ENCODE measurements at regions not wholly inside any gene's neighbourhood (a gene's known extent, or its start where the extent isn't known, plus 50 kb on each side); places are given as distances from the start of the nearest gene placed in this dataset.
"Not testable (repeated sequence)": the region's sequence is repeated elsewhere in the genome, so short reads cannot be mapped to it uniquely, and the experiment has no call there.

DNA sequence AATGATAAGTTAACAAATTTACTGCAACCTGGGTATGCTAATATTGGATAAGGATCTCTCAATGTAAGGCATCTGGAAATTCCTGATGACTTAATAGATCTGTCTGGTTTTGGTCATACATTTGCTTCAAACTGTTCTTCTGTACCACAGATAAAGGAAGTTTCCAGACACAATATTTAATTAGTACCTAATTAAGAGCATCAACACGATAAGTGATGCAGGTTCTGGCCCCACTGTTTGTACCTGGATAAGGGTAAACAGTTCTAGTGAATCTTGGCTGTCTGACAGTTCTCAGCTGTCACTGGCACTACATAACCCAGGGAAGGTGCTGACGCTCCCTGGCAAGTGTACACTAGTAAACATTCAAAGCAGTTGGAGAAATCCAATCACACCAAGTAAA is 165.6 kb downstream of the MZT1 start:
- intact Hi-C loops (cut with DNase I), result no loop called here
- no peaks in the 10 kb centered on the region for H3K4me1 ChIP-seq
- no peaks in the 10 kb centered on the region for H3K27me3 ChIP-seq (ENCODE audit: insufficient read depth in 3 of 3, low read length in 2 of 3)
- H3K4me3 ChIP-seq, result no peak overlapping the region
- no peaks in the 10 kb centered on the region for H3K36me3 ChIP-seq (ENCODE audit: insufficient read depth in 1 of 2, low read depth in 1 of 2)
- DNase-seq (no peak), ATAC-seq (no peak)
- TF ChIP-seq, protein P1, sequence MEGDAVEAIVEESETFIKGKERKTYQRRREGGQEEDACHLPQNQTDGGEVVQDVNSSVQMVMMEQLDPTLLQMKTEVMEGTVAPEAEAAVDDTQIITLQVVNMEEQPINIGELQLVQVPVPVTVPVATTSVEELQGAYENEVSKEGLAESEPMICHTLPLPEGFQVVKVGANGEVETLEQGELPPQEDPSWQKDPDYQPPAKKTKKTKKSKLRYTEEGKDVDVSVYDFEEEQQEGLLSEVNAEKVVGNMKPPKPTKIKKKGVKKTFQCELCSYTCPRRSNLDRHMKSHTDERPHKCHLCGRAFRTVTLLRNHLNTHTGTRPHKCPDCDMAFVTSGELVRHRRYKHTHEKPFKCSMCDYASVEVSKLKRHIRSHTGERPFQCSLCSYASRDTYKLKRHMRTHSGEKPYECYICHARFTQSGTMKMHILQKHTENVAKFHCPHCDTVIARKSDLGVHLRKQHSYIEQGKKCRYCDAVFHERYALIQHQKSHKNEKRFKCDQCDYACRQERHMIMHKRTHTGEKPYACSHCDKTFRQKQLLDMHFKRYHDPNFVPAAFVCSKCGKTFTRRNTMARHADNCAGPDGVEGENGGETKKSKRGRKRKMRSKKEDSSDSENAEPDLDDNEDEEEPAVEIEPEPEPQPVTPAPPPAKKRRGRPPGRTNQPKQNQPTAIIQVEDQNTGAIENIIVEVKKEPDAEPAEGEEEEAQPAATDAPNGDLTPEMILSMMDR (IDR thresholded peaks at IDR 0.05), result no peak
- no peaks in the 10 kb centered on the region for H3K9me3 ChIP-seq
- 58 to 76% (median 63%) methylated on average over 2 of the region's 2 CpGs for WGBS, 3 donors
- no peak overlapping the region for H3K27ac ChIP-seq

GRCh38 chr13:72559716-72560115 is 167.7 kb downstream of the MZT1 start:
- intact Hi-C loops (cut with DNase I), result no loop called here
- Histone ChIP-seq H3K9me3 (no peaks in the 10 kb centered on the region), H3K4me1 (no peaks in the 10 kb centered on the region), H3K36me3 (ENCODE audit: insufficient read depth in 1 of 2, low read depth in 1 of 2) (no peaks in the 10 kb centered on the region), H3K27me3 (ENCODE audit: insufficient read depth in 3 of 3, low read length in 2 of 3) (no peaks in the 10 kb centered on the region), H3K4me3 (no peak overlapping the region), H3K27ac (no peak overlapping the region)
- ATAC-seq (no peak), DNase-seq (no peak)
- WGBS, 3 donors, result 91 to 94% (median 92%) methylated on average over 2 of the region's 2 CpGs
- TF ChIP-seq, protein P1 (IDR thresholded peaks at IDR 0.05), result no peak

GRCh38 chr13:72556945-72557344 is 170.5 kb downstream of the MZT1 start:
- intact Hi-C loops (cut with DNase I), result no loop called here
- no peak overlapping the region for H3K27ac ChIP-seq
- ATAC-seq, result no peak
- DNase-seq, result no peak
- H3K4me1 ChIP-seq, result no peaks in the 10 kb centered on the region
- no peaks in the 10 kb centered on the region for H3K36me3 ChIP-seq (ENCODE audit: insufficient read depth in 1 of 2, low read depth in 1 of 2)
- H3K27me3 ChIP-seq (ENCODE audit: insufficient read depth in 3 of 3, low read length in 2 of 3), result no peaks in the 10 kb centered on the region
- WGBS, 3 donors, result 57 to 62% (median 58%) methylated on average over 1 of the region's 1 CpG
- H3K4me3 ChIP-seq, result no peak overlapping the region
- TF ChIP-seq, protein P1 (IDR thresholded peaks at IDR 0.05), result no peak
- H3K9me3 ChIP-seq, result no peaks in the 10 kb centered on the region

DNA sequence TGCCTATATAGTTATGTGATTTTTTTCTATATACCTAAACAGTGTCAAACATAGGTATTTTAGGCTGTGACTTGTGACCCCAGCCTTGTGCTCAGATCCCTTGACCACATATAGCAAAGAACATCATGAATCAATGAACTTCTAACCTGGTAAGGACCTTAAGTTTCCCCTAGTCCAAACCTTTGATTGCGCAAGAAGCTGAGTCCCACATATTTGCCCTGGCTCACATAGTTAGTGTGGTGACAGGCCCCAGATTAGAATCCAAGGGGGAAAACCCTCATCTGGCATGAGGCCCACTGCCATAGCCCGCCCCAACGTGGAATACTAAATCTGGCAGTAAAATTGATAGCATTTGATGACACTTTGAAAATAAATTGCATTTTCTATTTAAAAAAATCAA is 171.8 kb downstream of the MZT1 start:
- no peaks in the 10 kb centered on the region for H3K36me3 ChIP-seq (ENCODE audit: insufficient read depth in 1 of 2, low read depth in 1 of 2)
- H3K4me1 ChIP-seq, result no peaks in the 10 kb centered on the region
- DNase-seq (no peak), ATAC-seq (no peak)
- intact Hi-C loops (cut with DNase I), result no loop called here
- H3K9me3 ChIP-seq, result no peaks in the 10 kb centered on the region
- H3K27ac ChIP-seq, result no peak overlapping the region
- H3K4me3 ChIP-seq, result no peak overlapping the region
- TF ChIP-seq, protein P1 (IDR thresholded peaks at IDR 0.05), result no peak
- WGBS, 3 donors, result 45 to 84% (median 80%) methylated on average over 3 of the region's 3 CpGs
- H3K27me3 ChIP-seq (ENCODE audit: insufficient read depth in 3 of 3, low read length in 2 of 3), result no peaks in the 10 kb centered on the region

GRCh38 chr13:72552731-72553130 is 174.7 kb downstream of the MZT1 start:
- H3K9me3 ChIP-seq, result no peaks in the 10 kb centered on the region
- WGBS, 3 donors, result 56 to 68% (median 62%) methylated on average over 3 of the region's 3 CpGs
- TF ChIP-seq, protein P1 (IDR thresholded peaks at IDR 0.05), result no peak
- H3K36me3 ChIP-seq (ENCODE audit: insufficient read depth in 1 of 2, low read depth in 1 of 2), result no peaks in the 10 kb centered on the region
- intact Hi-C loops (cut with DNase I), result no loop called here
- no peak overlapping the region for H3K4me3 ChIP-seq
- no peaks in the 10 kb centered on the region for H3K4me1 ChIP-seq
- ATAC-seq (no peak), DNase-seq (no peak)
- no peak overlapping the region for H3K27ac ChIP-seq
- H3K27me3 ChIP-seq (ENCODE audit: insufficient read depth in 3 of 3, low read length in 2 of 3), result no peaks in the 10 kb centered on the region

DNA sequence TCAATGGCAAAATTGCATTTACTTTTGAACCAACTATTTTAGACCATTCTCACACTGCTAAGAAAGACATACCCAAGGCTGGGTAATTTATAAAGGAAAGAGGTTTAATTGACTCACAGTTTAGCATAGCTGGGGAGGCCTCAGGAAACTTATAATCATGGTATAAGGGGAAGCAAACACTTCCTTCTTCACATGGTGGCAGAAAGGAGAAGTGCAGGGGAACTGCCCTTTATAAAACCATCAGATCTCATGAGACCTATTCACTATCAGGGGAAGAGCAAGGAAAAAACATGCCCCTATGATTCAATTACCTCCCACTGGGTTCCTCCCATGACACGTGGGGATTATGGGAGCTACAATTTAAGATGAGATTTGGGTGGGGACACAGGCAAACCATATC is 181.5 kb downstream of the MZT1 start:
- H3K27me3 ChIP-seq (ENCODE audit: insufficient read depth in 3 of 3, low read length in 2 of 3); H3K36me3 ChIP-seq (ENCODE audit: insufficient read depth in 1 of 2, low read depth in 1 of 2); H3K4me1 ChIP-seq; H3K27ac ChIP-seq; DNase-seq; ATAC-seq; H3K9me3 ChIP-seq; H3K4me3 ChIP-seq; intact Hi-C loops (cut with DNase I): not testable (repeated sequence)
- WGBS, 3 donors, result 63 to 79% (median 72%) methylated on average over 1 of the region's 1 CpG

Data from psoas muscle (tissue), 7 donors.